B cell (primary cell): ENCODE measurements at regions not wholly inside any gene's neighbourhood (a gene's known extent, or its start where the extent isn't known, plus 50 kb on each side); places are given as distances from the start of the nearest gene placed in this dataset.

Source experiments
- ATAC-seq: fragments of 200-7000 bp; cut with Tn5 transposase; one replicate; pipeline ENCODE4 v1.10.0; 2021; ENCODE audit warnings: low read depth, mild to moderate bottlenecking, moderate number of reproducible peaks, moderate library complexity
- CTCF ChIA-PET: fragments of 350-600 bp; sonication (Branson Sonifier 250); formaldehyde crosslinking; loops from one replicate; lab custom pipeline; 2021; ENCODE audit warnings: antibody characterized with exemption, inconsistent platforms; lab: Charles Lee
- POLR2A ChIA-PET: fragments of 350-600 bp; sonication (Branson Sonifier 250); formaldehyde crosslinking; loops from one replicate; lab custom pipeline; 2021; ENCODE audit warnings: antibody characterized with exemption; lab: Charles Lee
- DNase-seq: peaks from one replicate; pipeline ENCODE4 v3.0.0; 2013
- H2AFZ ChIP-seq: 2 replicates; pipeline ENCODE4 v1.6.1; 2012; ENCODE audit warnings: mild to moderate bottlenecking, low read depth, low read length; ENCODE audit not compliant: insufficient read depth, poor library complexity, severe bottlenecking
- H3K27ac ChIP-seq, 2 donors: 1 replicate in 1 of 2; 2 replicates in 1 of 2; pipeline ENCODE4 v1.5.1; 2012 to 2013; ENCODE audit warnings: low read length in 2 of 2, mild to moderate bottlenecking in 2 of 2, moderate library complexity in 1 of 2
- H3K27me3 ChIP-seq, 4 experiments: fragments of 200-600 bp in 1 of 4; sonication (generic) in 1 of 4; replicated peaks in 1 of 4; 1 replicate in 2 of 4; 2 replicates in 2 of 4; pipeline versions ENCODE4 v1.6.1 to v1.7.0; 2013 to 2016; ENCODE audit warnings: low read length in 3 of 4, mild to moderate bottlenecking in 2 of 4, mixed read lengths in 1 of 4, moderate library complexity in 1 of 4; ENCODE audit not compliant: insufficient read depth in 4 of 4, control insufficient read depth in 3 of 4; ENCODE audit errors: control extremely low read depth in 1 of 4
- H3K36me3 ChIP-seq, 2 experiments: replicated peaks in 1 of 2; 1 replicate in 1 of 2; 2 replicates in 1 of 2; pipeline versions ENCODE4 v1.6.1 to v1.7.1; 2013; ENCODE audit warnings: low read length in 1 of 2; ENCODE audit not compliant: insufficient read depth in 2 of 2, control insufficient read depth in 1 of 2; ENCODE audit errors: control extremely low read depth in 1 of 2, extremely low read depth in 1 of 2
- H3K4me1 ChIP-seq, 2 donors: fragments of 200-600 bp in 1 of 2; sonication (generic) in 1 of 2; 1 replicate in 1 of 2; 2 replicates in 1 of 2; pipeline versions ENCODE4 v1.5.1 to v1.6.1; 2013 to 2017; ENCODE audit warnings: low read length in 2 of 2; ENCODE audit not compliant: control insufficient read depth in 2 of 2, insufficient read depth in 2 of 2
- H3K4me2 ChIP-seq: replicated peaks from 2 replicates; pipeline ENCODE3; 2012; ENCODE audit warnings: mild to moderate bottlenecking, low read depth, low read length; ENCODE audit not compliant: poor library complexity, severe bottlenecking
- H3K4me3 ChIP-seq, 5 experiments: fragments of 200-600 bp in 1 of 5; sonication (generic) in 1 of 5; 1 replicate in 3 of 5; 2 replicates in 2 of 5; pipeline versions ENCODE4 v1.5.1 to v1.7.0; 2011 to 2016; ENCODE audit warnings: low read length in 4 of 5, mild to moderate bottlenecking in 4 of 5, low read depth in 2 of 5, control low read depth in 1 of 5, moderate library complexity in 1 of 5; ENCODE audit not compliant: insufficient read depth in 1 of 5; ENCODE audit errors: control extremely low read depth in 1 of 5, extremely low read depth in 1 of 5
- H3K79me2 ChIP-seq: fragments of 200-600 bp; sonication (generic); one replicate; pipeline ENCODE4 v1.6.0; 2016; ENCODE audit warnings: low read length; ENCODE audit not compliant: control insufficient read depth, insufficient read depth
- H3K9ac ChIP-seq: fragments of 200-600 bp; sonication (generic); 2 replicates; pipeline ENCODE4 v1.6.1; 2017; ENCODE audit warnings: mild to moderate bottlenecking, low read length, moderate library complexity
- H3K9me3 ChIP-seq, 3 donors: one replicate each; pipeline versions ENCODE4 v1.6.1 to v1.7.1; 2013; ENCODE audit warnings: low read length in 2 of 3; ENCODE audit not compliant: control insufficient read depth in 2 of 3, insufficient read depth in 1 of 3; ENCODE audit errors: control extremely low read depth in 1 of 3
- H4K20me1 ChIP-seq: 2 replicates; pipeline ENCODE4 v1.6.0; 2012; ENCODE audit warnings: mild to moderate bottlenecking, low read length; ENCODE audit not compliant: insufficient read depth, control insufficient read depth, poor library complexity, severe bottlenecking
- H3K27ac Mint-ChIP-seq: one replicate; pipeline ENCODE4 v1.8.0; 2021; ENCODE audit warnings: mixed read lengths
- H3K27me3 Mint-ChIP-seq: one replicate; pipeline ENCODE4 v1.8.0; 2021; ENCODE audit warnings: mixed read lengths
- H3K4me1 Mint-ChIP-seq: one replicate; pipeline ENCODE4 v1.8.0; 2021; ENCODE audit warnings: mixed read lengths
- H3K4me3 Mint-ChIP-seq: one replicate; pipeline ENCODE4 v1.8.0; 2021; ENCODE audit warnings: mixed read lengths
- H3K9me3 Mint-ChIP-seq: one replicate; pipeline ENCODE4 v1.8.0; 2022; ENCODE audit warnings: mixed read lengths; ENCODE audit not compliant: insufficient read depth
- CTCF ChIP-seq: fragments of 200-600 bp; IDR thresholded peaks from one replicate; pipeline ENCODE4 v1.8.0; 2022; ENCODE audit warnings: antibody characterized with exemption, mild to moderate bottlenecking
- EZH2 ChIP-seq: IDR thresholded peaks from 2 replicates; pipeline ENCODE4 v1.6.1; 2012; ENCODE audit warnings: borderline replicate concordance, low read depth, mild to moderate bottlenecking, moderate library complexity, low read length; ENCODE audit not compliant: insufficient read depth, poor library complexity, severe bottlenecking
- WGBS: methylation state at CpG from one replicate; pipeline ENCODE4 v1.1.5; 2013; ENCODE audit warnings: missing lambda C conversion rate; ENCODE audit not compliant: insufficient coverage; 5-methylcytosine and 5-hydroxymethylcytosine counted together
- intact Hi-C: fragments of 100-400 bp; cut with micrococcal nuclease; formaldehyde crosslinking; loops from one replicate; pipeline ENCODE4 v1.10.0; 2022

GRCh38 chr12:115449526-115449925, 765.6 kb upstream of the TBX3 start:
- no peak overlapping the region for H3K9ac ChIP-seq
- no peaks in the 10 kb centered on the region for H3K36me3 ChIP-seq
- no peak overlapping the region for H3K27ac ChIP-seq
- no peaks in the 10 kb centered on the region for H3K4me1 ChIP-seq
- H2AFZ ChIP-seq, result no peak overlapping the region
- no peak overlapping the region for H3K4me3 ChIP-seq
- TF ChIP-seq CTCF (no peak), EZH2 (no peak)
- ATAC-seq (no peak), DNase-seq (no peak)
- H3K27me3 ChIP-seq, result peaks cover 0 to 22% (median 4%) of the 10 kb centered on the region in 4 experiments
- ChIA-PET POLR2A (no interaction called here), CTCF (no interaction called here)
- peaks cover 9% of the 10 kb centered on the region for H3K4me1 Mint-ChIP-seq
- H3K27ac Mint-ChIP-seq, result no peak overlapping the region
- intact Hi-C loops, result no loop called here
- H3K4me2 ChIP-seq, result no peak overlapping the region
- no peak overlapping the region for H3K4me3 Mint-ChIP-seq
- H4K20me1 ChIP-seq, result no peaks in the 10 kb centered on the region
- no peaks in the 10 kb centered on the region for H3K9me3 ChIP-seq
- H3K27me3 Mint-ChIP-seq, result peaks cover 34% of the 10 kb centered on the region
- 60% methylated on average over 3 of the region's 5 CpGs for WGBS
- H3K9me3 Mint-ChIP-seq, result no peaks in the 10 kb centered on the region
- no peaks in the 10 kb centered on the region for H3K79me2 ChIP-seq

DNA sequence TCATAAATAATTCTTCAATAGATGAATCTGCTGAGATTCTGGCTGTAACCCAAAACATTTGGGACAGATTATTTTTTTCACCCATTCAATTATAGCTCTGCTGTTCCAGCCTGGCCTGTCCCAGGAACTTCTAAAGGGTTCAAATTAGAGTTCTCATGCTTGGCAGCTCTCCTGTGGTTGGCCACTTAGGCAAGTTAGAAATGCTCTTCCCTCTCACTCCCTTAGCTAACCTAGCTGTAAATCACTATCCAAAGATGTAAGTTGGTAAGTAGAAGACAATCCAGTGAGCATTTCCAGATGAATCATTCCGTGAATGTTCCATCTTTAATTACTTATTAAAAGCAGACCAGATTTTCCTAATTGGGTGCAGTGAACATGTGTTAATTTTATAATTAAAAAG, 760.4 kb upstream of the TBX3 start:
- H3K9me3 Mint-ChIP-seq, result no peaks in the 10 kb centered on the region
- H3K27me3 Mint-ChIP-seq, result peaks cover 3% of the 10 kb centered on the region
- TF ChIP-seq EZH2 (no peak), CTCF (no peak)

More for the DNA sequence above, 760.4 kb upstream of the TBX3 start:
- WGBS, result no CpG with 5 or more reads among the region's 1 CpG
- H4K20me1 ChIP-seq, result no peaks in the 10 kb centered on the region
- H3K4me1 ChIP-seq, result no peaks in the 10 kb centered on the region
- H3K36me3 ChIP-seq, result no peaks in the 10 kb centered on the region
- H3K4me2 ChIP-seq, result no peak overlapping the region
- Mint-ChIP-seq H3K27ac (no peak overlapping the region), H3K4me1 (no peaks in the 10 kb centered on the region), H3K4me3 (no peak overlapping the region)
- no peak overlapping the region for H3K4me3 ChIP-seq
- H3K9ac ChIP-seq, result no peak overlapping the region
- H3K9me3 ChIP-seq, result no peaks in the 10 kb centered on the region
- DNase-seq (no peak), ATAC-seq (no peak)
- no peaks in the 10 kb centered on the region for H3K79me2 ChIP-seq
- CTCF ChIA-PET, result no interaction called here
- H3K27ac ChIP-seq, result no peak overlapping the region
- intact Hi-C loops, result no loop called here
- H2AFZ ChIP-seq, result no peak overlapping the region
- peaks cover 0 to under 1% (median 0%) of the 10 kb centered on the region in 4 experiments for H3K27me3 ChIP-seq
- POLR2A ChIA-PET, result no interaction called here
